ENCODE measurements at regions not wholly inside any gene's neighbourhood (a gene's known extent, or its start where the extent isn't known, plus 50 kb on each side); places are given as distances from the start of the nearest gene placed in this dataset.
A peak's percentile ranks its signal among the peaks of the same experiment; 100 is the strongest.

DNA sequence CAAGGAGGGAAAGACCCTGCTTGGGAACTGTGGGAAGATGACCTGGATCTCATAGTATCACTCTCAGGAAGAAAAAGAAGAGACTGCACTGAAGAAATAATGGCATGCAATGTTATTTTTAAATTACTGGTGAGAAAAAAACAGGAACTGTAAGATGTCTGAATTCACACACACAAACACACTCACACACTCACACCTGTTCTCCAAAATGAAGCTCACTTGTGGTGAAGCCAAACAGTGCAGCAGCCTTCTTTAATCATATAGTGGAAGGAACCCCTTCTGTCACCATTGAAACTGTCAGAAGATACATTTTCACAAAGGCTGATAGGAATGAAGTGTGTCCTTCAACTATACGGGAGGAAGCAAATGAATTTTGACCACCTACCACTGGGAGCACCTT is 156.5 kb upstream of the GHITM start:
- intact Hi-C loops (cut with DNase I; ENCODE audit: low total_unique reads): no loop called here
- TF ChIP-seq, protein P1, sequence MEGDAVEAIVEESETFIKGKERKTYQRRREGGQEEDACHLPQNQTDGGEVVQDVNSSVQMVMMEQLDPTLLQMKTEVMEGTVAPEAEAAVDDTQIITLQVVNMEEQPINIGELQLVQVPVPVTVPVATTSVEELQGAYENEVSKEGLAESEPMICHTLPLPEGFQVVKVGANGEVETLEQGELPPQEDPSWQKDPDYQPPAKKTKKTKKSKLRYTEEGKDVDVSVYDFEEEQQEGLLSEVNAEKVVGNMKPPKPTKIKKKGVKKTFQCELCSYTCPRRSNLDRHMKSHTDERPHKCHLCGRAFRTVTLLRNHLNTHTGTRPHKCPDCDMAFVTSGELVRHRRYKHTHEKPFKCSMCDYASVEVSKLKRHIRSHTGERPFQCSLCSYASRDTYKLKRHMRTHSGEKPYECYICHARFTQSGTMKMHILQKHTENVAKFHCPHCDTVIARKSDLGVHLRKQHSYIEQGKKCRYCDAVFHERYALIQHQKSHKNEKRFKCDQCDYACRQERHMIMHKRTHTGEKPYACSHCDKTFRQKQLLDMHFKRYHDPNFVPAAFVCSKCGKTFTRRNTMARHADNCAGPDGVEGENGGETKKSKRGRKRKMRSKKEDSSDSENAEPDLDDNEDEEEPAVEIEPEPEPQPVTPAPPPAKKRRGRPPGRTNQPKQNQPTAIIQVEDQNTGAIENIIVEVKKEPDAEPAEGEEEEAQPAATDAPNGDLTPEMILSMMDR (IDR thresholded peaks at IDR 0.05): no peak
- WGBS, 2 donors: 36 to 41% methylated on average over 1 of the region's 1 CpG
- no peak overlapping the region for H3K4me3 ChIP-seq (ENCODE audit: low read depth, poor library complexity, severe bottlenecking)
- no peak for DNase-seq (ENCODE audit: low spot score in 2 of 2)

DNA sequence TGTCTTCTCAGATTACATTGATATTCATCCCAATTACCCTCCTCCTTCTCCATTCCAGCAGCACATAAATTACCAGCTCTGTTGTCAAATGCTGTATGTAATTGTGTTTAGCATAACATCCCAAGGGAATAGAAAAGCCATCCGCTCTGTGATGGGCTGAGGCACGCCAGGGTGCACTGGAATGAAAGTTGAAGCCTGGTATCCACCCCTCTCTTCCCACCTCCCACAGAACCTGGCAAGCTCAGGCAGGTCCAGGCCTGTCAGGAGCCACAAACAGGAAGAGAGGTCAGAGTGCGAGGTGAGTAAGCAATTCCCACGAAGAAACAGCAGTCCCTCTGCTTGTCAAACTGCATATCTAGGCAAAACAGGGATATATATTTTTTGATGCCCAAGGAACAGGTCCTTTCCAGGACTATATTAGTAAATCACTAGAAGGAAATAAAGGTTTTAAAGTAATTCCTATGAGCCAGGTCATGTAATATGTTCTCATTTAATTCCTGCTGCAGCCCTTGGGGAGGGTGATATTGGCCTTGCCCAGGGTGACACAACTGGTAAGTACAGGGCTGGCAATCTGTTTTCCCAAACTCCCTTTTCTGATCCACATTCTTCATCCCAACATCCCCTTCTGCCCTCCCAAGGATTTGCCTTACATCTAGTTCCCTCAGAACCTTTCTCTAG is 155.6 kb upstream of the GHITM start:
- DNase-seq (ENCODE audit: low spot score in 2 of 2): peak in 1 of 2 donors; percentile 35
- intact Hi-C loops (cut with DNase I; ENCODE audit: low total_unique reads): no loop called here

DNA sequence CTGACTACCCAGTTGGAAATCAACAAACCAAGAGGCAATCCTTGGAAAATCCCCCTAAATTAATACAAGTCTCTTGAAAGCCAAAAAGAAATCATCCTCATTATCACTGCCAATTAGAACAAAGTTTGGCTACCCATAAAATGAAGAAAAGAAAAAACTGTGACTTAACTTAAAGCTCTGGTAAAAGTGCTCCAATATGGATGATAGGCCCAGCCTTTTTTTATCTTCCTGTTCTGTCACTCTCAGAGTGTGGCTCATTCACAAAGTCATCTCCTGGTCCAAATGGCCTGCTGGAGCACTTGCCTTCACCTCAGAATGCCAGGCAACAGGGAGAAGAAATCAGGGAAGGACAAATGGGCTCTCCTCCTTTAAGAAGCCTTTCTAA is 155.1 kb upstream of the GHITM start:
- no peak overlapping the region for H3K4me3 ChIP-seq (ENCODE audit: low read depth, poor library complexity, severe bottlenecking)
- DNase-seq (ENCODE audit: low spot score in 2 of 2): no peak

More for the DNA sequence above, 155.6 kb upstream of the GHITM start:
- 34 to 40% methylated on average over 4 of the region's 4 CpGs for WGBS, 2 donors
- TF ChIP-seq, protein P1 (IDR thresholded peaks at IDR 0.05): no peak
- TF ChIP-seq POLR2A (IDR thresholded peaks at IDR 0.05): no peak
- H3K4me3 ChIP-seq (ENCODE audit: low read depth, poor library complexity, severe bottlenecking): no peak overlapping the region

DNA sequence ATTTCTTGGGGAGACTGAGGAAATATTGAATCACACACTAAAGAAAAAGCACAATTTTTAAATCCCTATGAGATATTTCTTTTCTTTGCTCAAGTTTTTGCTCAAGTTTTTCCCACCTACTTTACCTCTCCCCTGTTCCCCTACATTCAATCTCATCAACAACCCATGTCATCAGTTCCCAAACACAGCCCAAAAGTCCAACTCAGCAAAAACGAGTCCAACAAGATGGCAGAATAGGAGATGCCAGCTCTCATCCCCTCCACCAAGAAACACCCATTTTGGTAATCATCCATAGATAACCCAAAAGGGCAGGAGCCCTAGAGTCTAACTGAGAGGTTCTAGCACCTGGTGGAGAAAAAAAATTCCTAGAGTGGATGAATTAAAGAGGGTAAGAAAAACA is 152.5 kb upstream of the GHITM start:
- TF ChIP-seq, protein P1 (IDR thresholded peaks at IDR 0.05): no peak
- no peak for TF ChIP-seq POLR2A (IDR thresholded peaks at IDR 0.05)
- 79 to 85% methylated on average over 1 of the region's 1 CpG for whole genome bisulfite sequencing, 2 donors
- intact Hi-C loops (cut with DNase I; ENCODE audit: low total_unique reads): no loop called here
- DNase-seq (ENCODE audit: low spot score in 2 of 2): no peak
- no peak overlapping the region for H3K4me3 ChIP-seq (ENCODE audit: low read depth, poor library complexity, severe bottlenecking)

More for the DNA sequence above, 155.1 kb upstream of the GHITM start:
- TF ChIP-seq, protein P1 (IDR thresholded peaks at IDR 0.05): no peak
- TF ChIP-seq POLR2A (IDR thresholded peaks at IDR 0.05): no peak
- intact Hi-C loops (cut with DNase I; ENCODE audit: low total_unique reads): no loop called here

DNA sequence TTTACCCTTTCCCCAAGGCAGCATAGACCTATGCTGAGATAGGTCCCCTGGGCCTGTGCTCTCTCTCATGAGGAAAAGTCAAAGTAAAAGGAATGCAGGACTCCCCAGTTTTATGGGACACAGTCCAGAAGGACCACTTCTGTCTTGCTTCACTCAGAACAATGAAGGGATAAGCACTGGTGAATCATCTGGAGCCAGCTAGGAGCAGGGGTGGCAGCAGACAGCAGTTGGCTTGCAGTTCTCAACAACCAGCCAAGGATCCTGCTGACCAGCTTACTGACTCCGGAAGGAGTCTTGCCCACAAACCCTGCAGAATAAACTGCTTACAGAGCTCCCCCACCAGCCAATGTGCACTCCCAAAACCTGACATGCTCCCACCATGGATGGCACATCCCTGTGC is 152.1 kb upstream of the GHITM start:
- 67% methylated on average over 1 of the region's 1 CpG; no CpG with 5 or more reads in 1 of the 2 donors for WGBS, 2 donors
- TF ChIP-seq POLR2A (IDR thresholded peaks at IDR 0.05): no peak
- TF ChIP-seq, protein P1 (IDR thresholded peaks at IDR 0.05): no peak
- H3K4me3 ChIP-seq (ENCODE audit: low read depth, poor library complexity, severe bottlenecking): no peak overlapping the region
- no peak for DNase-seq (ENCODE audit: low spot score in 2 of 2)
- intact Hi-C loops (cut with DNase I; ENCODE audit: low total_unique reads): no loop called here

DNA sequence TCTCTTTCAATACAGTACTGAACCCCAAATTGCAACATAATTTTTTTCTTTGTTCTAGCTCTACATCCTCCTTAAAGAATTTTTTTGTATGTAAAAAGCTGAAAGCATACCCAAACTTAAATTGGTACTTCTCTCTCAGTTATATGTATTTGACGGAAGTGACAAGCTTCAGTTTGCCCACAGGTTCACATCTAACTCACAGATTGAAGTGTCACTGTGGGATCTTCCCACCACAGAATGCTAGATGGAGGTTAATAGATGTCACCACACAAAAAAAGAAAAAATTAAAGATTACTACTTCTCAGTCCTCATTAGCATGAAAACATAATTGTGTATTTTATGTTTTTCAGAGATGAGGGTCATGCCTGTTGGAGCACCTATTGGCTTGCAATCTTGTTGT is 150.9 kb upstream of the GHITM start:
- no peak for DNase-seq (ENCODE audit: low spot score in 2 of 2)
- intact Hi-C loops (cut with DNase I; ENCODE audit: low total_unique reads): no loop called here
- H3K4me3 ChIP-seq (ENCODE audit: low read depth, poor library complexity, severe bottlenecking): no peak overlapping the region
- TF ChIP-seq POLR2A (IDR thresholded peaks at IDR 0.05): no peak
- TF ChIP-seq, protein P1 (IDR thresholded peaks at IDR 0.05): no peak
- 89% methylated on average over 1 of the region's 1 CpG for WGBS, 2 donors
